NCI-H524 (cell line): ENCODE measurements at regions not wholly inside any gene's neighbourhood (a gene's known extent, or its start where the extent isn't known, plus 50 kb on each side); places are given as distances from the start of the nearest gene placed in this dataset.
"Not testable (repeated sequence)": the region's sequence is repeated elsewhere in the genome, so short reads cannot be mapped to it uniquely, and the experiment has no call there.

Source experiments
- DNase-seq, 2 experiments: peaks; one replicate each; lab custom pipeline; 2025; lab: John Stamatoyannopoulos, UW

DNA sequence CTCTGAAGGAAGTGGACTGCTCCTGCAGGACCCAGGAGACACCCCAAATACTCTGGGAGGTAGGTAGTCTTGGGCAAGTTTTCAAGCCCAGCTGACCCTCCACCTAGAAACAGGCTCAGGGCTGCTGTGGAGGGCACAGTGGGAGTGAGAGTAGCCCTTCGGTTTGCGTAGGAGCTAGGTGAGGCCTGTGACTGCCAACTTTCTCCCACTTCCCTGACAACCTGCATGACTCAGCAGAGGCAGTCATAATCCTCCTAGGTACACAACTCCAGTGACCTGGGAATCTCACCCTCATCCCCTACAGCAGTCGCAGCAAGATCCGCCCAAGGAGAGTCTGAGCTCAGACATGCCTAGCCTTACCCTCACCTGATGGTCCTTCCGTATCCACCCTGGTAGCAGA, 439.1 kb downstream of the CNTNAP4 start:
- not testable (repeated sequence) for DNase-seq

DNA sequence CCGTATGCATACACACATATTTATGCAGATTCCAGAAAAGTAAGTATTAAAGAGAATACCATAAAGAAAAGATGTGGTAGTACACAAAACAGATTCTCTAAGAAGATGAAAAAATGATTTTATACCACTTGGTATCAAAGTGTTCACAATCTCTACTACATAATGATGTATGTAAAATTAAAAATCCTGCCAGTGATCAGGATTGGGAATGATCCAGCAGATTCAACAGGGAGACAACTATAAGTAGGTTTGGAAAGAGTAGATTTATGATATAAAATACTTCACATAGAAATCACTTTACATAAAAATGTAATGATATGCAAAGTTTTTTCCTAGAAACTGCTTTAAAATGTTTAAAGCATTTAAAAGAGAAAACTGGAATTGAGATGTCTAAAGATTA, 447.0 kb downstream of the CNTNAP4 start:
- no peak for DNase-seq

GRCh38 chr16:76729525-76729924, 452.3 kb downstream of the CNTNAP4 start:
- no peak for DNase-seq

- DNase-seq: no peak
Observed at GRCh38 chr16:76732894-76733293, 455.7 kb downstream of the CNTNAP4 start.

- DNase-seq: peak in 1 of 2 experiments; percentile 2
Observed at GRCh38 chr16:76741623-76742022, 449.4 kb upstream of the MON1B start.

DNA sequence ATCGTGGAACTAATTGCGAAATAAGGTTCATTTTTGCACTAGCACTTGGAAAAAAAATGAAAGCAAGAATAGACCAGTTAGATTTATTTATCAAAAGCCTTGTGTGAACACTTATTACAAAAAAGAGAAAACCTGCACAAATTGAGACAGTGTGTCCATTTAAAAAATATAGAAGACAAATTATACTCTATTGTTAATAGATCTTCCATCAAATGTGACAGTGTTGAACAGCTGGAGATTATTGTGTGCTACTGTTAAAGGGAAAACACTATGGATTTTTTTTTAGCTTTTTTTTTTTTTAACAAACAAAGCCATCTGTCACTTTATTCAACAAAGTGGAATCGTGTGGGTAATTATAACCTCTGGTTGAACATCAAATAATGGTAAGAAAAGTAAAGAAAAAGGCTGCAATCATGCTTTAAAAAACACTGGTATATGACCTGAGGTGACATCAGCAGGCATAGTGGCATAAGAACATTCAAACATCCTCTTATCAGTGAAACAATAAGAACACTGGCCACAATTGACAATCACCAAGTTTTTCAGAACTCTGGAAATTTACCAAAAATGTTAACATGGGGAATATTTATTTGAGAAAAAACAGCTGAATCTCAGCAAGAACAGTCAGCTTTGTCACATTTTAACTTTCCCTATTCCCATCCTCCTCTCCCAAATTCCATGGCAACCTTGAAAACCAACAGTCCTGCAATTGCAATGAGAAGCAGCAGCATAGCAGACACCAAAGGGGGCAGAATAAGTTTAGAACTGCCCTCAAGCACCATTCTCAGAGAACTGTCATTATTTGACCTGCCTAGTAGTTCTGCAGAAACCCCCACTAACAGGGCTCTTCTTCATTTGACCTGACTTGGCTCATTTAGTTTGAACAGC, 442.3 kb upstream of the MON1B start:
- DNase-seq: peak in 1 of 2 experiments; percentile 53

DNA sequence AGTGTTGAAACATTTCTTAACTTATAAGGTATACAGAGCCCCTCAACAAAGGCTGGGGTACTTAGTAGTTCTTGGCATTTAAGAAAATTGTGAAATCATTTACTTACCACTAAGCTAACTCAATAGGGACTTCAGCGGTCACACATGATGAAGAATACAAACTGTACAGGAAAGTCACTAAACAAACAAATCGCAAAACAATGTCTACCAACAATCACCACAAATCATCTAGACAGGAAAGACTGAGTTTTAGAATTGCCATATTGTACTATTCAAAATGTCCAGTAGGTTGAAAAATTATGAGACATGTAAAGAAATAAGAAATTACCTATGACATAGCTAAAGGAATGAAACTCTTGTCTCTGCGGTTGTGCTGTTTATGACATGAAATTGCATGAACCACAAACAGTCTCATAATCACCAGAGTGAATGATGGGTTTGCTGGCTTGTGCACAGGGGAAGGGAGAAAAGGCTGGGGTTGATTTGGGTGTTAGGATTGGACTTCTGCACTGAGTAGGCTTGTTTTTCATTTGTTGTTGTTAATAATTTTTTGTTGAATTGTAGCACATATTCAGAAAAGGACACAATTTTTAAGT, 441.1 kb upstream of the MON1B start:
- no peak for DNase-seq

GRCh38 chr16:76755496-76755895, 435.5 kb upstream of the MON1B start:
- DNase-seq: no peak

- DNase-seq: no peak
Observed at GRCh38 chr16:76756423-76756822, 434.6 kb upstream of the MON1B start.

GRCh38 chr16:76756951-76757350, 434.0 kb upstream of the MON1B start:
- no peak for DNase-seq

GRCh38 chr16:76766538-76766937, 424.5 kb upstream of the MON1B start:
- no peak for DNase-seq

DNA sequence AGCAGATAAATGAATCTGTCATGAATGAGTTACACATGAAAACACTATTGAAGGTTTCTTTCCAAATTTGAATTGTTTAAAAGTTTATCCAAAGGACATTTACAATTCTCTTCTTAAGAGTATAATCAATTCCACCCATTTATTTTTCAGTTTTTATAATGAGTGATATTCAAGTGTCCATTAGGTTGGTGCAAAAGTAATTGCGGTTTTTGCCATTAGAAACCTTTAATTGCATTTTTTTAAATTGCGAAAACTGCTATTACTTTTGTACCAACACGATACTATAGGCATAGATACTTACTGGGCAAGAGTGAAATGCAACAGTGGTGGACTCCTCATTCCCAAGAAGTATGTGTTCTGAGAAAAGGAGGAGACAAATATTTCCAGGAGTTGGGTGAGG, 422.7 kb upstream of the MON1B start:
- no peak for DNase-seq

- no peak for DNase-seq
Observed at GRCh38 chr16:76768948-76769347, 422.0 kb upstream of the MON1B start.

GRCh38 chr16:76771216-76771615, 419.8 kb upstream of the MON1B start:
- no peak for DNase-seq

DNA sequence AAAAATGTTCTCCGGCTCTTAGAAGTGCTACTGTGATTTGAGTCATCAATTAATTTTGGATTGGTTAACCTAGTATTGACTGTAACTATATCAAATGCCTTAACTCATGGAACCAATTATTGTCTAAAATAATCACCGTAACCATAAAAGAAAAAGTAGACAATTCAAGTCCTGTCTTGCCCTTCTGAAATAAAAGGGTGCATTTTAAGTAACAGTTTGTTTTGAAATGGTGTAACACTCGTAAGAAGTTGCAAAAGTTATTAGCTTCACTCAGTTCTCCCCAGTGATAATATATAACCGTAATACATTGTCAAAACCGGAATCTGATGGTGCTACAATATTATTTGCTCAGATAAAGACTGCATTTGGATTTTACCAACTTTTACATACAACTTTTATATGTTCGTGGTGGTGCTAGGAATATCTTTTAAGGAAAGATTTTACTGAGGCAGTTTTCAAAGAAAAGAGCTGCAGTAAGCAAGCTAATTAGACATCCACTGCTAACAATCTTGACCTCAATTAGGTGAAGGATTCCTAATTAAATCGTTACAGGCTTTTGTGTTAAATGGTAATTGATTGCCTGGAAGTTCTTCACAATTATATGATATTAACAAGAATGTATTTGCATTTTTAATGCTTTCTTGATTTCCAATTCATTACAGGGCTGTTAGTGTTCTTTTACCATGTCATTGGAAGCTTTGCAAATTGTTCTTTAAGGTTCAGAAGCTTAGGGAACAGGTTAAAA, 413.1 kb upstream of the MON1B start:
- DNase-seq: no peak

DNA sequence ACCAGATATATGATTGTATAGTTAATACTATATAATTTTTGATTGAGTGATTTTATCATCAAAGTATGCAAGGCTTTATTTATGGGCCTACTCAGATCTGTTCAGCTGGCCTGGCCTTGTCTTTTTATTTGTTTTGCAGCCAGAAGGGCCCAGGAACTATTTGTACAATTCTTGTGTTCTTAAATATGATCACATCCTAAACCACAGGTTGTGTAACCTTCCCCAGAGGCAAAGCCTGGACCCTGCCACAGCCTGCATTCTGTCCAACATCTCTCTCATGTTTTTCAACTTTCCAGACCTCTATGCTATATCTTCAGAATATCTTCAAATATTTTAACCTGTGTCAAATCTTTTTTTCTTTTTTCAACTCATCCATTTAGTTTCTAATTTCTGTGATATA, 410.4 kb upstream of the MON1B start:
- no peak for DNase-seq

- peak; percentile 71 to 82 for DNase-seq
Observed at GRCh38 chr16:76784530-76784929, 406.5 kb upstream of the MON1B start.

DNA sequence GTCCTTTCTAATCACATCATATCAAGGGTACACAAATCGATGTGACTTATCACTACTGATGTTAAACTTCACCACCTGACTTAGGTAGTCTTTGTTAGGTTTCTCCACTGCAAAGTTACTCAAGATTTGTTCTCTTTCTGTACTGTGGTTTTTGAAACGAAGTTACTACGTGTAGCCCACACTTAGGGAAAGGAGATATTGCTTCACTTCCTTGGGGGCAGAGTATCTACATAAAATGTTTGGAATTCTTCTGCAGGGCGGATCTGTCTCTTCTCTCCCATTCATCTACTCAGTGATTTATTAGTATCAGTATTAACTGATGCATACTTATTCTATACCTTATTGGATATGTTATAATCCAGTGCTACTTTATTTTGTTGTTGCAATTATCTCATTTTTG, 403.6 kb upstream of the MON1B start:
- no peak for DNase-seq

- DNase-seq: no peak
Observed at GRCh38 chr16:76791151-76791550, 399.8 kb upstream of the MON1B start.

DNA sequence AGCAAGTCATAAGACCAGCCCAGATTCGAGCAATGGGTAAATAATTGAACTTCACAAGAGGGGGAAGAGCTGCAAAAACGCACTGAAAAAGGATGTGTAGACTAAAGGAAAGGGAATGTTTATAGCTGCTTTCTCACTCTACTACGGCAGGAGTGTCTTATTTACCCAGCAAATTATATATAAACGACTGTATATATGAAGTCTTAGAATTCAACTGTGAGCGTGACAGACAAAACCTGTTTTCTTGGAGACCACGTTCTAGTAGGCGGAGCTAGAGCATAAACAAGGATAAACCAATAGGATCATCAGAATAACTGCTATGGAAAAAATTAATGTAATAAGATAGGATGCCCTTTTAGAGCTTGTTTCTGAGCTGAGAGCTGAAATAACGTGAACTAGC, 394.6 kb upstream of the MON1B start:
- DNase-seq: no peak

- DNase-seq: no peak
Observed at GRCh38 chr16:76796978-76797377, 394.0 kb upstream of the MON1B start.

DNA sequence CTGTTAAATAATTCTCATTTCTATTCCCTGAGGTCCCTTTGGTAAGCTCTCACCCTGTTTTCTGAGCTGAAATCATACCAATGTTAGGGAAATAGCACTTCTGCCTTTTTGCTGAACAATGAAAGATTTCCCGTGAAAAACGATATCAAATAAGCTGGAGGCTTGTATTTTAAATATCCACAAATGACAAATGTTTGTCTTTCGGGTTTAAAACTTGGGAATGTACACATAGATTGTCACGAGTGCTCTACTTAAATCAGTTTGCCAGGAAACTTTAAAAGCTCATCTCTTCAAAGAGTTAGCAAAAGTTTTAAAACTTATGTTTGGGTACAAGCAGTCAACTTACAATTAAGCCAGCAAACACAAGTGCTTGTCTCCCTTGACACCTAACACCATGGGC, 393.5 kb upstream of the MON1B start:
- DNase-seq: no peak

GRCh38 chr16:76800196-76800595, 390.8 kb upstream of the MON1B start:
- DNase-seq: no peak
